Fibroblast of lung (primary cell): ENCODE measurements at regions not wholly inside any gene's neighbourhood (a gene's known extent, or its start where the extent isn't known, plus 50 kb on each side); places are given as distances from the start of the nearest gene placed in this dataset.

Experiments
- DNase-seq, 2 donors: peaks; one replicate each; pipeline versions ENCODE4 v3.0.0 to v3.0.0-alpha.2; 2010; ENCODE audit warnings: low read depth in 2 of 2
- H2AFZ ChIP-seq: 2 replicates; pipeline ENCODE4 v1.5.1; 2012; ENCODE audit warnings: low read length, control low read depth, inconsistent platforms
- H3K27ac ChIP-seq: 2 replicates; pipeline ENCODE4 v1.5.1; 2011; ENCODE audit warnings: low read length, control low read depth; ENCODE audit not compliant: insufficient read depth
- H3K27me3 ChIP-seq: 2 replicates; pipeline ENCODE4 v1.5.1; 2011; ENCODE audit warnings: mild to moderate bottlenecking, low read length; ENCODE audit not compliant: control insufficient read depth, insufficient read depth
- H3K36me3 ChIP-seq: 2 replicates; pipeline ENCODE4 v1.5.1; 2011; ENCODE audit warnings: low read length; ENCODE audit not compliant: control insufficient read depth, insufficient read depth
- H3K4me1 ChIP-seq: 2 replicates; pipeline ENCODE4 v1.5.1; 2011; ENCODE audit warnings: low read length; ENCODE audit not compliant: control insufficient read depth, insufficient read depth; ENCODE audit errors: extremely low read depth
- H3K4me2 ChIP-seq: 2 replicates; pipeline ENCODE4 v1.5.1; 2011; ENCODE audit warnings: low read length, control low read depth; ENCODE audit not compliant: insufficient read depth; ENCODE audit errors: extremely low read depth
- H3K4me3 ChIP-seq, 4 experiments: fragments of 200-600 bp in 1 of 4; sonication (generic) in 1 of 4; replicated peaks in 1 of 4; 2 replicates each; pipeline ENCODE4 v1.5.1; 2011 to 2016; ENCODE audit warnings: low read length in 4 of 4, low read depth in 3 of 4, mild to moderate bottlenecking in 3 of 4, control low read depth in 2 of 4, inconsistent platforms in 1 of 4, mixed read lengths in 1 of 4; ENCODE audit not compliant: insufficient read depth in 1 of 4; ENCODE audit errors: control extremely low read depth in 1 of 4
- H3K79me2 ChIP-seq: 2 replicates; pipeline ENCODE4 v1.5.1; 2012; ENCODE audit warnings: mild to moderate bottlenecking, low read length, inconsistent platforms; ENCODE audit not compliant: control insufficient read depth, insufficient read depth
- H3K9ac ChIP-seq: 2 replicates; pipeline ENCODE4 v1.5.1; 2011; ENCODE audit warnings: mild to moderate bottlenecking, low read length, control low read depth; ENCODE audit not compliant: insufficient read depth
- H3K9me3 ChIP-seq: 2 replicates; pipeline ENCODE4 v1.5.1; 2012; ENCODE audit warnings: low read depth, low read length; ENCODE audit not compliant: control insufficient read depth, insufficient read depth
- H4K20me1 ChIP-seq: 2 replicates; pipeline ENCODE4 v1.5.1; 2011; ENCODE audit warnings: low read length; ENCODE audit not compliant: control insufficient read depth, insufficient read depth; ENCODE audit errors: extremely low read depth
- EZH2 ChIP-seq: IDR thresholded peaks from 2 replicates; pipeline ENCODE4 v1.5.1; 2012; ENCODE audit warnings: low read length, control low read depth, mild to moderate bottlenecking; ENCODE audit errors: missing control alignments
- TF ChIP-seq, protein P1 (sequence below), 2 donors: IDR thresholded peaks in 1 of 2; conservative IDR thresholded peaks in 1 of 2; 1 replicate in 1 of 2; 2 replicates in 1 of 2; pipeline ENCODE4 v1.5.1; 2011 to 2012; ENCODE audit warnings: low read length in 2 of 2, control low read depth in 1 of 2, inconsistent platforms in 1 of 2, low read depth in 1 of 2, mild to moderate bottlenecking in 1 of 2

DNA sequence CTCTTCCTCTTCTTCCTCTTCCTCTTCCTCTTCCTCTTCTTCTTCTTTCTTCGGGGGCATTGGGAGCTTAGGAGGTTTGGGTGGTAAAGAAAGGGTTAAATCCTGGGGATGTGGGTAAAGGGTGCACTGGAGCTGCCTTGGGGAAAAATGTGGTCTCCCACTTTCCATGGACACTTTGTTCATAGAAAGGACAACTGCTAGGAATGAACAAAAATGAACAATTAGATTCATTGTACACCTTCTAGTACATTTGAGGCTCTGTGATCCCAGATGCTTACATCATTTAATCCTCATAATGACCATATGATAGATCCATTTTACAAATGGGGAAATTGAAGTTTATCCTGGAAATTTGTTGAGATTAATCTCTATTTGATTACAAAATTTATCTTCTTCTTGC lies 699.7 kb downstream of the TUSC7 start:
- no peaks in the 10 kb centered on the region for H4K20me1 ChIP-seq
- TF ChIP-seq EZH2 = no peak
- TF ChIP-seq, protein P1, sequence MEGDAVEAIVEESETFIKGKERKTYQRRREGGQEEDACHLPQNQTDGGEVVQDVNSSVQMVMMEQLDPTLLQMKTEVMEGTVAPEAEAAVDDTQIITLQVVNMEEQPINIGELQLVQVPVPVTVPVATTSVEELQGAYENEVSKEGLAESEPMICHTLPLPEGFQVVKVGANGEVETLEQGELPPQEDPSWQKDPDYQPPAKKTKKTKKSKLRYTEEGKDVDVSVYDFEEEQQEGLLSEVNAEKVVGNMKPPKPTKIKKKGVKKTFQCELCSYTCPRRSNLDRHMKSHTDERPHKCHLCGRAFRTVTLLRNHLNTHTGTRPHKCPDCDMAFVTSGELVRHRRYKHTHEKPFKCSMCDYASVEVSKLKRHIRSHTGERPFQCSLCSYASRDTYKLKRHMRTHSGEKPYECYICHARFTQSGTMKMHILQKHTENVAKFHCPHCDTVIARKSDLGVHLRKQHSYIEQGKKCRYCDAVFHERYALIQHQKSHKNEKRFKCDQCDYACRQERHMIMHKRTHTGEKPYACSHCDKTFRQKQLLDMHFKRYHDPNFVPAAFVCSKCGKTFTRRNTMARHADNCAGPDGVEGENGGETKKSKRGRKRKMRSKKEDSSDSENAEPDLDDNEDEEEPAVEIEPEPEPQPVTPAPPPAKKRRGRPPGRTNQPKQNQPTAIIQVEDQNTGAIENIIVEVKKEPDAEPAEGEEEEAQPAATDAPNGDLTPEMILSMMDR (conservative IDR thresholded peaks at IDR 0.05 in 1 of 2, IDR thresholded peaks at IDR 0.05 in 1 of 2; ENCODE audit: low read depth in 1 of 2, low read length in 2 of 2) = no peak
- no peak overlapping the region for H3K9ac ChIP-seq
- no peak overlapping the region for H3K27ac ChIP-seq
- H3K4me2 ChIP-seq = no peak overlapping the region
- no peaks in the 10 kb centered on the region for H3K79me2 ChIP-seq
- no peaks in the 10 kb centered on the region for H3K4me1 ChIP-seq
- no peak overlapping the region for H3K4me3 ChIP-seq
- no peaks in the 10 kb centered on the region for H3K36me3 ChIP-seq
- no peak overlapping the region for H2AFZ ChIP-seq
- H3K9me3 ChIP-seq = no peaks in the 10 kb centered on the region
- no peak for DNase-seq
- no peaks in the 10 kb centered on the region for H3K27me3 ChIP-seq

DNA sequence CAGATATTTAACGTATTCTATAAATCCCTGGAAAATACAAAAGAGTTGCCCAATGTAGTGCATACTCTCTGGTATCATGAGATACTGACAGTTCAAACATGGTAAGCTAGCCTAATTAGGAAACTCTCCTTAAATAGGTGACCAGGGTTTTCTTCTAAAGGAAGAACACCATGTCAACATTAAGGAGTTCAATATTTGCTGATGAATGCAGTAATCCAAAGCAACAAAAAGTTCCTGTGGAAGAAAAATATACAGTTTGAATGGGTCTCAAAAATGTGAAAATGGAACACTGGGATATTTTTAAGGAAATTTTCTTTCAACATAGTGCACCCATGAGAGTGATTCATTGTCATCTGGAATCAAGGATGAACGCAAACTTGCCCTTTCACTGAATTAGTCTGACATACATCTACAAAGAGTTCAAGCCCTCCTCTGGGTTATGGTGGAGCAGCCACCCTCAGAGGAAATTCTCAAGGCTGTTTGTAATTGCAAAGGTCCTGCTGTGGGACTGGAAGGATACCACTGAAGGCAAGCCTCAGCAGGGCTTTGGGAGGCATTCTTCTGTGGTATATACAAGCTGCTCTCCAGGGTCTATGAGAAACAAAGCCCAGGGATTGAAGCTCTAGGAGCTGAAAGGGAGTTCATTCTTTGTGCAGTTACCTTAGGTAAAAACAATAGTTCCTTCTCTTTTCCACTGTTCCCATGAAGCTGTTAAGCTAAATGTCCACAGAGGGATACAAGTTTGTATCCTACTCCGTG lies 700.3 kb downstream of the TUSC7 start:
- peak; percentile 2 to 12 for DNase-seq
- Histone ChIP-seq H2AFZ (no peak overlapping the region), H3K9ac (no peak overlapping the region), H3K9me3 (no peaks in the 10 kb centered on the region), H3K4me1 (no peaks in the 10 kb centered on the region), H3K4me3 (no peak overlapping the region), H3K27me3 (no peaks in the 10 kb centered on the region), H3K36me3 (no peaks in the 10 kb centered on the region), H3K27ac (no peak overlapping the region), H3K4me2 (no peak overlapping the region), H3K79me2 (no peaks in the 10 kb centered on the region), H4K20me1 (no peaks in the 10 kb centered on the region)
- TF ChIP-seq, protein P1 (conservative IDR thresholded peaks at IDR 0.05 in 1 of 2, IDR thresholded peaks at IDR 0.05 in 1 of 2; ENCODE audit: low read depth in 1 of 2, low read length in 2 of 2) = no peak
- TF ChIP-seq EZH2 = no peak

DNA sequence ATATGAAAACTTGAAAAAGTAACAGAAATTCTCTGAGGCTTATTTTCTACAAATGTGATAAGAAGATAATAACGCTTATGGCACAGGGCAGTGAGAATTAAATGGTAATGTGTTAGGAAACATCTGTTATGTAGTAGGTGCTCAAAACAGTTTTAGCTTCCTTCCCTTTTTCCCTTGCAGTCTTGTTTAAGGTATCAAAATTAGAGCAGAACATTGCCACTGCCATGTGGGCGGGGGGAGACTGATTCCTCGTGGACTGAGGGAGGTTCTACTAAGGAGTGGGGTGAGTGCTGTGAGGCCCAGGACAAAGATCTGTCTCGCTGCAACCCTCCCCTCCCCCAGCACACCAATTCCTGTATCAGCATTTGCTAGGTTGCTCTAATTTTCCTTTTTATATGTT lies 702.4 kb downstream of the TUSC7 start:
- no peaks in the 10 kb centered on the region for H3K9me3 ChIP-seq
- no peak overlapping the region for H3K4me2 ChIP-seq
- H3K79me2 ChIP-seq = no peaks in the 10 kb centered on the region
- no peaks in the 10 kb centered on the region for H4K20me1 ChIP-seq
- TF ChIP-seq EZH2 = no peak
- TF ChIP-seq, protein P1 (conservative IDR thresholded peaks at IDR 0.05 in 1 of 2, IDR thresholded peaks at IDR 0.05 in 1 of 2; ENCODE audit: low read depth in 1 of 2, low read length in 2 of 2) = no peak
- H3K36me3 ChIP-seq = no peaks in the 10 kb centered on the region
- DNase-seq = no peak
- H3K27me3 ChIP-seq = no peaks in the 10 kb centered on the region
- H2AFZ ChIP-seq = no peak overlapping the region
- H3K27ac ChIP-seq = no peak overlapping the region
- no peak overlapping the region for H3K9ac ChIP-seq
- no peaks in the 10 kb centered on the region for H3K4me1 ChIP-seq
- no peak overlapping the region for H3K4me3 ChIP-seq
